Loucy (cell line): ENCODE measurements at regions not wholly inside any gene's neighbourhood (a gene's known extent, or its start where the extent isn't known, plus 50 kb on each side); places are given as distances from the start of the nearest gene placed in this dataset.

ENCODE experiments used
- H2AFZ ChIP-seq: fragments of 200-600 bp; sonication (generic); 2 replicates; pipeline ENCODE4 v1.6.0; 2016; ENCODE audit warnings: antibody characterized with exemption, mild to moderate bottlenecking, low read length, moderate library complexity
- H3F3A ChIP-seq: fragments of 200-600 bp; 2 replicates; pipeline ENCODE4 v1.6.0; 2016; ENCODE audit warnings: antibody characterized with exemption, low read depth, mild to moderate bottlenecking
- H3K27me3 ChIP-seq: fragments of 200-600 bp; sonication (generic); 2 replicates; pipeline ENCODE4 v1.6.1; 2014; ENCODE audit warnings: low read length, mild to moderate bottlenecking; ENCODE audit not compliant: insufficient read depth, poor library complexity, severe bottlenecking
- H3K36me3 ChIP-seq: fragments of 200-600 bp; sonication (generic); 2 replicates; pipeline ENCODE4 v1.6.1; 2016; ENCODE audit warnings: low read length; ENCODE audit not compliant: insufficient read depth
- H3K4me1 ChIP-seq: fragments of 200-600 bp; sonication (generic); 2 replicates; pipeline ENCODE4 v1.5.1; 2014; ENCODE audit warnings: low read length, mild to moderate bottlenecking; ENCODE audit not compliant: insufficient read depth, poor library complexity, severe bottlenecking
- H3K4me2 ChIP-seq: fragments of 200-600 bp; sonication (generic); 2 replicates; pipeline ENCODE4 v1.6.0; 2014; ENCODE audit warnings: antibody characterized with exemption, low read length, low read depth, mild to moderate bottlenecking; ENCODE audit not compliant: poor library complexity, severe bottlenecking
- H3K4me3 ChIP-seq: fragments of 200-600 bp; sonication (generic); 2 replicates; pipeline ENCODE4 v1.5.1; 2014; ENCODE audit warnings: low read length, mild to moderate bottlenecking, mixed read lengths; ENCODE audit not compliant: poor library complexity, severe bottlenecking
- H3K79me2 ChIP-seq: fragments of 200-600 bp; sonication (generic); 2 replicates; pipeline ENCODE4 v1.6.1; 2014; ENCODE audit warnings: low read length; ENCODE audit not compliant: insufficient read depth
- H3K9ac ChIP-seq: fragments of 200-600 bp; sonication (generic); 2 replicates; pipeline ENCODE4 v1.6.0; 2014; ENCODE audit warnings: mild to moderate bottlenecking, low read depth, low read length, moderate library complexity; ENCODE audit not compliant: poor library complexity, severe bottlenecking
- H3K9me2 ChIP-seq: fragments of 200-600 bp; sonication (generic); replicated peaks from 2 replicates; pipeline ENCODE4 v1.6.1; 2016; ENCODE audit warnings: low read depth, low read length, mixed read lengths
- H3K9me3 ChIP-seq: fragments of 200-600 bp; sonication (generic); 2 replicates; pipeline ENCODE4 v1.6.1; 2014; ENCODE audit warnings: mild to moderate bottlenecking, antibody characterized with exemption, low read length, low read depth; ENCODE audit not compliant: insufficient read depth
- H4K20me1 ChIP-seq: fragments of 200-600 bp; sonication (generic); 2 replicates; pipeline ENCODE4 v1.6.0; 2014; ENCODE audit warnings: antibody characterized with exemption, low read length, mild to moderate bottlenecking; ENCODE audit not compliant: insufficient read depth, poor library complexity, severe bottlenecking
- CTCF ChIP-seq: fragments of 200-600 bp; sonication (generic); conservative IDR thresholded peaks from 2 replicates; pipeline ENCODE4 v1.5.1; 2014; ENCODE audit warnings: mild to moderate bottlenecking, antibody characterized with exemption, low read length
- EZH2phosphoT487 ChIP-seq: fragments of 200-600 bp; IDR thresholded peaks from 2 replicates; pipeline ENCODE4 v1.6.1; 2018; ENCODE audit warnings: antibody characterized with exemption, mild to moderate bottlenecking, moderate library complexity, borderline replicate concordance

GRCh38 chr1:36725151-36725550 lies 242.4 kb upstream of the CSF3R start:
- H3K9me3 ChIP-seq: no peaks in the 10 kb centered on the region
- TF ChIP-seq CTCF: no peak
- TF ChIP-seq EZH2phosphoT487: no peak
- H2AFZ ChIP-seq: no peak overlapping the region
- no peaks in the 10 kb centered on the region for H3K9me2 ChIP-seq
- H3K36me3 ChIP-seq: no peaks in the 10 kb centered on the region
- no peaks in the 10 kb centered on the region for H3K4me1 ChIP-seq
- no peak overlapping the region for H3K4me3 ChIP-seq
- no peaks in the 10 kb centered on the region for H3F3A ChIP-seq
- H4K20me1 ChIP-seq: no peaks in the 10 kb centered on the region
- H3K9ac ChIP-seq: no peak overlapping the region
- H3K27me3 ChIP-seq: no peaks in the 10 kb centered on the region
- H3K4me2 ChIP-seq: no peak overlapping the region
- H3K79me2 ChIP-seq: no peaks in the 10 kb centered on the region

- no peak overlapping the region for H3K4me3 ChIP-seq
- no peaks in the 10 kb centered on the region for H3K9me3 ChIP-seq
- H3K79me2 ChIP-seq: no peaks in the 10 kb centered on the region
- H3K4me2 ChIP-seq: no peak overlapping the region
- H3F3A ChIP-seq: no peaks in the 10 kb centered on the region
- no peak for TF ChIP-seq CTCF
- no peak for TF ChIP-seq EZH2phosphoT487
- H3K36me3 ChIP-seq: no peaks in the 10 kb centered on the region
- H3K4me1 ChIP-seq: no peaks in the 10 kb centered on the region
- H4K20me1 ChIP-seq: no peaks in the 10 kb centered on the region
- no peaks in the 10 kb centered on the region for H3K27me3 ChIP-seq
- H2AFZ ChIP-seq: no peak overlapping the region
- no peak overlapping the region for H3K9ac ChIP-seq
- no peaks in the 10 kb centered on the region for H3K9me2 ChIP-seq
Observed at GRCh38 chr1:36723813-36724212, 241.1 kb upstream of the CSF3R start.

- Histone ChIP-seq H3K36me3 (no peaks in the 10 kb centered on the region), H3K9ac (no peak overlapping the region), H3K9me3 (no peaks in the 10 kb centered on the region), H3K4me3 (no peak overlapping the region), H3F3A (no peaks in the 10 kb centered on the region), H3K9me2 (no peaks in the 10 kb centered on the region), H3K27me3 (no peaks in the 10 kb centered on the region), H4K20me1 (no peaks in the 10 kb centered on the region), H3K79me2 (no peaks in the 10 kb centered on the region), H3K4me1 (no peaks in the 10 kb centered on the region), H3K4me2 (no peak overlapping the region), H2AFZ (no peak overlapping the region)
- no peak for TF ChIP-seq EZH2phosphoT487
- TF ChIP-seq CTCF: no peak
Observed at GRCh38 chr1:36722871-36723270, 240.2 kb upstream of the CSF3R start.
